Kidney tubule cell (primary cell): ENCODE measurements at regions not wholly inside any gene's neighbourhood (a gene's known extent, or its start where the extent isn't known, plus 50 kb on each side); places are given as distances from the start of the nearest gene placed in this dataset.

Source experiments
- DNase-seq: peaks from one replicate; pipeline ENCODE4 v3.0.0-alpha.2; 2018; ENCODE audit warnings: low spot score

- peak; percentile 16 for DNase-seq
Measured at GRCh38 chr12:97181571-97182265, 274.7 kb downstream of the NEDD1 start.

GRCh38 chr12:97182769-97183168, 275.7 kb downstream of the NEDD1 start:
- no peak for DNase-seq

- DNase-seq: no peak
Measured at GRCh38 chr12:97184127-97184773, 277.2 kb downstream of the NEDD1 start.

- no peak for DNase-seq
Measured at GRCh38 chr12:97185567-97185966, 277.0 kb upstream of the RMST start.

GRCh38 chr12:97194546-97194945, 268.1 kb upstream of the RMST start:
- peak; percentile 89 for DNase-seq

GRCh38 chr12:97200181-97200580, 262.4 kb upstream of the RMST start:
- peak; percentile 11 for DNase-seq

- DNase-seq: no peak
Measured at GRCh38 chr12:97203408-97203807, 259.2 kb upstream of the RMST start.

- DNase-seq: no peak
Measured at GRCh38 chr12:97209997-97210396, 252.6 kb upstream of the RMST start.

- no peak for DNase-seq
Measured at GRCh38 chr12:97211416-97211930, 251.1 kb upstream of the RMST start.

GRCh38 chr12:97216848-97217247, 245.8 kb upstream of the RMST start:
- DNase-seq: no peak

GRCh38 chr12:97222391-97222790, 240.2 kb upstream of the RMST start:
- no peak for DNase-seq

- no peak for DNase-seq
Measured at GRCh38 chr12:97223419-97223818, 239.2 kb upstream of the RMST start.

- no peak for DNase-seq
Measured at GRCh38 chr12:97229004-97229403, 233.6 kb upstream of the RMST start.

- DNase-seq: no peak
Measured at GRCh38 chr12:97235102-97235501, 227.5 kb upstream of the RMST start.

- no peak for DNase-seq
Measured at GRCh38 chr12:97246368-97246767, 216.2 kb upstream of the RMST start.

- DNase-seq: no peak
Measured at GRCh38 chr12:97250483-97250882, 212.1 kb upstream of the RMST start.

GRCh38 chr12:97257726-97258125, 204.9 kb upstream of the RMST start:
- DNase-seq: no peak

- no peak for DNase-seq
Measured at GRCh38 chr12:97259098-97259497, 203.5 kb upstream of the RMST start.

- no peak for DNase-seq
Measured at GRCh38 chr12:97260786-97261185, 201.8 kb upstream of the RMST start.

GRCh38 chr12:97267166-97267565, 195.4 kb upstream of the RMST start:
- peak; percentile 58 for DNase-seq

GRCh38 chr12:97267594-97268202, 194.9 kb upstream of the RMST start:
- DNase-seq: peak; percentile 69

- no peak for DNase-seq
Measured at GRCh38 chr12:97272471-97272870, 190.1 kb upstream of the RMST start.

GRCh38 chr12:97274386-97274785, 188.2 kb upstream of the RMST start:
- no peak for DNase-seq
